ENCODE measurements at regions not wholly inside any gene's neighbourhood (a gene's known extent, or its start where the extent isn't known, plus 50 kb on each side); places are given as distances from the start of the nearest gene placed in this dataset.
A peak's percentile ranks its signal among the peaks of the same experiment; 100 is the strongest.
"Not testable (repeated sequence)": the region's sequence is repeated elsewhere in the genome, so short reads cannot be mapped to it uniquely, and the experiment has no call there.

DNA sequence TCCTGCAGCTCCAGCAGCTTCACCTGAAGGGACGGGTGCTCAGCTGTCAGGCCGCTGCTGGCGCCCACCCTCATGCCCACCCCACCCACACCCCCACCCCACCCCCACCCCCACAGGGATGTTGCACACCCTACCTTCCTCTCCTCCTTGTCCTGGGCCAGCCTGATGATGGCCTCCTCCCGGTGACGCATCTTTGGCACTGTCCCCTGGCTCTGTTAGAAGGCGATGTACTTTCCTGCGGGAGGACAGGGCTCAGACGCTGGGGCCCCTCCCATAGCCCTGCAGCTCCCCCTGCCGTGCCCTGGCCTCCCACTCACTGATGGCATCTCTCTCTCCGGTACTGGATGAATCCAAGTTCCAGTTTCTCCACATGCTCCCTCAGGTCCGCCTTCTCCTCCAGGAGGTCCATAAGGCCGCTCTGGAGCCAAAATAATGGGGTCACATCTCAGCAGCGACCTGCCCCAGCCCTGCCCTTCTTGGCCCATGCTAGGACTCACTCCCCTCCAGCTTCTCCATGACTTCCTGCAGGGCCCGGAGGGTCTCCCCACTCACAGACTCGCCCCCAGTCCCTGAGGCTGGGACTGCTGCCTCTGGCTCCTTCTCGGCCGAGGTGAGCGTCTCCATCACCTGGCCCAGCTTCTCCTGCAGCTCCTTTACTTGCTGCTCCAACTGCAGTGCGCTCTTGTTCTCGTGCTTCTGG is 55.2 kb downstream of the GOLGA8B start:
- DNase-seq (ENCODE audit: low read depth): not testable (repeated sequence)

DNA sequence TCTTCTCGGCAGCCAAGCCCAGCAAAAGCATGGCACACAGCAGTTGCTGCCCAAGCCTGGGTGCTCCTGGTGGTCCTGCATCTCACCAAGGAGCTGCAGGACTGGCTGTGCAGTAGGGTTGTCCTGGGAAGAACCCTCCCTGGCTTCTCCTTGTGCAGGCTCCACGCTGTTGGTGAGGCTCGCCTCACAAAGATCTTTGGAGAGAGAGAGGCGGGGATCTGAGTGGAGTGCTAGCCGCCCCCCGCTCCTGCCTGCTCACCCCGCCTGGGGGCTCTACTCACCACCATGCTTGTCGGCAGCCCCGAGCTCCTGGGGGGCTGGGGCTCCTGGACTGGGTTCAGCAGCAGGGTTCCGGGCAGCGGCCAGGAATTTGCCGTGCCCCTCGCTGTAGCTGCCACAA is 55.8 kb downstream of the GOLGA8B start:
- not testable (repeated sequence) for DNase-seq (ENCODE audit: low read depth)

DNA sequence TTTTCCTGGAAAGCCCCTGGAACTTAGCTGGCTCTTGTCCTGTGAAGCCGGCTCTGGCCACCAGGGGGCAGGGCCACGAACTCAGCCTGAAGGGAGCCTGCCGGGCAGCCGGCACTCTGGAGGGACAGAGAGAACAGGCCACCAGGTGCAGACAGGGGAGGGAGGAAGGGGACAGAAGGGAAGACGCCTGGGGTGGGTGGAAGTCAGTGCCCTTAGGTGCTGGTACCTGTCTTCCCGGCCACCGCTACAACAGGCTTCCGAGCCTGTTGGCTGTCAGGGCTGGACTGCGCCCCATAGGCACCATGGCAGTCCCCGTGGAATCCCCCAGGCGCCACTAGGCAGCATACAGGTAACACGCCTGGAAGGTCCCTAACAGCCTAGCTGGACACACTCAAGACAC is 59.6 kb downstream of the GOLGA8B start:
- DNase-seq (ENCODE audit: low read depth): not testable (repeated sequence)

DNA sequence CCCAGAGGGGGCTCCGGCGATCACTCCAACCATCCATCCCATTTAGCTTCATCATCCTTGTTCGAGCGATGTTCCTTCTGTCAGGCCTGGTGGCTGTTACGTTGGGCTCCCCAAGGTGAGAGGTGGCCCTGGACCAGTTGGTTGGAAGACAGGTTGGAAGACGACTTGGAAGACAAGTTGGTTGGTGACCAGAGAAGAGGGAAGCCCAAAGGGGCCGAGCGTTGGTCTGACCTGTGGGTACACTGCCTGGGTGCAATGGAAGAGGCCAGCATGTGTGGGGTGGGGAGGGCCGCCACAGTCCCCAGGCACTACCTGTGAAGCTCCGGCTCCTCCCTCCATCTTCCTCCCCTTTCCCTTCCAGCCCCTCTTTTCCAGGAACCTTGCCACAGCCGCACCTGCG is 60.9 kb downstream of the GOLGA8B start:
- not testable (repeated sequence) for DNase-seq (ENCODE audit: low read depth)

DNA sequence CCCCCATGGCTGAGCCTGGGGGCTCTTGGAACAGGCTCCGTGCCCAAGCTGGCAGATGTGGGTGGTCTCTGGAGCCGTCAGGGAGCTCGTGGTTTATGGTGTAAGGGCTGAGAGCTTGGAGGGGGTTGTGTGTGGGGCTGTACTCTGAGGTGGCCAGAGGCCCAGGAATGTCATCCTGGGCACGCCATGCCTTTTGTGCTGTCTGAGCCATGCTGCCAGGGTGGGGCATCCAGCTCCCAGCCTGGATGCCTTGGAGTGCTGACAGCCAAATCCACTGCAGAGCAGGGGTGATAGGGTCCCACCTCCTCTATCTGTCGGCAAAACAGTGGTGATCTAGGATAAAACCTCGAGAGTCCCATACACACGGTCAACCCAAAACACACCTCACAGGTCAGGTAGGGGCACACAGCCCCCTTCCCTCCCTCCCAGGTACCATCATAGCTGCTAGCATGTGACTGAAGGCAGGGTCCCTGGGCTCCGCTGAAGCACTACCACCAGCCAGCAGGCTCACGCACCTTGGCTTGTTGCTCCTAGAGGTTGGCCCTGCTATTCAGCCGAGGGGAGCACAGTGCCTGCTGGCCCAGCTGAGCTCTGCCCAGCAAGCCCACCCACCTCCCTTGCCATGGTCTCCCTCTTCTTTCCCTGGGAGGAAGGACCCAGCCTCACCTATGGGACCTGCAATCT is 61.5 kb downstream of the GOLGA8B start:
- not testable (repeated sequence) for DNase-seq (ENCODE audit: low read depth)

DNA sequence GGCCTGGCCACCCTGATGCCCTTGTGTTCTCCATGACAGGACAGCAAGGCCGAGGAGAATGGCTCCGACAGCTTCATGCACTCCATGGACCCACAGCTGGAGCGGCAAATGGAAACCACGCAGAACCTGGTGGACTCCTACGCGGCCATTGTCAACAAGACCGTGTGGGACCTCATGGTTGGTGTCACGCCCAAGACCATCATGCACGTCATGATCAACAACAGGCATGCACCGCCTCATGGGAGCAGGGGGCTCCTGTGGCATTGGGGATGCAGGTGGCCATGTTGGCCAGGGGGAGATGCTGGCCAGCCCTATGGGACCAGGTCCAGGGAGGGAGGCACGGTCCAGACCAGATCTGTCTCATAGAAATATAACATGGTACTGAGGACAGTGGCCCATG is 62.9 kb downstream of the GOLGA8B start:
- no peak for DNase-seq (ENCODE audit: low read depth)

DNA sequence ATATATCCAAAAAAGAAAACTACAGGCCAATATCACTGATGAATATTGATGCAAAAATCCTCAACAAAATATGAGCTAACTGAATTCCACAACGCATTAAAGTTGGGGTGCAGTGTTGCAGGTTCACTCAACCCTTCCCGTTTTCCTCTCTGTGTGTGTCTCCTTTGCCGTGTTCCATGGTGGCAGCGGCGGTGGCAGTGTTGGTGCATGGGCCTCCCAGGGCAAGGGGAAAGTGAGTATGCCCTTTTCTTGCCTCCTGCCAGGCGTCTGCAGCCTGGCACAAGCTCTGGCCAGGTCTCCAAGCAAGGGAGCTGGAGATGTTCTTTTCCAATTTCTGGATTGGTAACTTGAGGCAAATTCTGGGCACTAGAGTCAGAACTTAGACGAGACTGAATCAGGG is 63.4 kb downstream of the GOLGA8B start:
- DNase-seq (ENCODE audit: low read depth): not testable (repeated sequence)

DNA sequence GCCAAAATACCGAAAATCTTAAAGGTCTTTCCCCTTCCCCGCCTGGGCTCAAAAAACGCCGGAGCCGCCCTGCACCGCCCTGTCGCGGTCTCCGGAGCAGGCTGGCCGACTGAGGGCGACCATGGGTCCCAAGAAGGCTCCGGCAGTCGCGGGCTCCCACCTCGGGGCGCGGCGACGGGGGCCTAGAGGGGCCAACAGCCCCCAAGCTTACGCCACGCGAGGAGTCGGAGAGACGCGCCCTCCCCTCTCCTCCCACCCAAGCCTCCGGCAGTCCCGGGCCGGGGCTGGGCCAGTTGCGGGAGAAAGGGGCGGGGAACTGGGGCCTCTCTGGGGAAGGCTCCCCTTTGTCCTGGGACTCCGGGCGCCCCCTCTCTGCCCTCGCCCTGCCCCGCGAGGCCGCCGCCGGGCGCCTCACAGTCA is 69.2 kb downstream of the GOLGA8B start:
- DNase-seq (ENCODE audit: low read depth): peak; percentile 1

DNA sequence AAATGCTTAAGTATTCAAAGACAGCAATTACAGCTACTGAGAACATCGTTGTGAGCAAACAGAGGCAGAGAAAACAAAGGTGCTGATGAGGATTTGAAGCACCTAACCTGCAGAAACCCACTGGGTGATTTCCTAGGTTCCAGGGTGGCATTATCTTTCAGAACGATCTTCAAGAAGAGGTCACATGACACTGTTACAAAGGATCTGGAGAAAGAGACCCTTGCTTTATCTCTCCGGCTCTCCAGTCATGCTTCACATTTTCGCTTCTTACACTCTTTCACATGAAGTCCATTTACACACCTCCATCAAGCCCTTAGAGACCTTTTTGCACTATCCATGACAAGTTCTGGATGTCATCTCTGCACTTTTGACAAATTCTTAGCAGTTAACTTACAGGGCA is 70.8 kb downstream of the GOLGA8B start:
- no peak for DNase-seq (ENCODE audit: low read depth)

DNA sequence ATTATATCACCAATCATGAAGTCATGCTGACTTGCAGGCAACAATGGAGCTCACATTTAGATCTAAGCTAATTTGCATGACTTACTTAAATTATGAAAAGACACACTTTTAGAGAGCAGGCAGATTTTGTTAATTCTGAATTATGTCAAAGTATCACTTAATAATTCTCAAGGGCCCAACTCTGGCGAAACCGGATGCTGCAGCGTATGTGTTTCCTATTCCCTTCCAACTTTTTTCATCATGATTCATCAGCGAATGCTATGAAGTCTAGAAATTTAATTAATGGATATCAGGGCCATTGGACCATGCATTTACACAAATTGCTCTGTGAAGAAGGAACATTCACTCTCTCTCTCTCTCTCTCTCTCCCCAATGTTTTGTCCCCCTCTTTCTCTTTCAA is 63.5 kb upstream of the GOLGA8A start:
- no peak for DNase-seq (ENCODE audit: low read depth)

DNA sequence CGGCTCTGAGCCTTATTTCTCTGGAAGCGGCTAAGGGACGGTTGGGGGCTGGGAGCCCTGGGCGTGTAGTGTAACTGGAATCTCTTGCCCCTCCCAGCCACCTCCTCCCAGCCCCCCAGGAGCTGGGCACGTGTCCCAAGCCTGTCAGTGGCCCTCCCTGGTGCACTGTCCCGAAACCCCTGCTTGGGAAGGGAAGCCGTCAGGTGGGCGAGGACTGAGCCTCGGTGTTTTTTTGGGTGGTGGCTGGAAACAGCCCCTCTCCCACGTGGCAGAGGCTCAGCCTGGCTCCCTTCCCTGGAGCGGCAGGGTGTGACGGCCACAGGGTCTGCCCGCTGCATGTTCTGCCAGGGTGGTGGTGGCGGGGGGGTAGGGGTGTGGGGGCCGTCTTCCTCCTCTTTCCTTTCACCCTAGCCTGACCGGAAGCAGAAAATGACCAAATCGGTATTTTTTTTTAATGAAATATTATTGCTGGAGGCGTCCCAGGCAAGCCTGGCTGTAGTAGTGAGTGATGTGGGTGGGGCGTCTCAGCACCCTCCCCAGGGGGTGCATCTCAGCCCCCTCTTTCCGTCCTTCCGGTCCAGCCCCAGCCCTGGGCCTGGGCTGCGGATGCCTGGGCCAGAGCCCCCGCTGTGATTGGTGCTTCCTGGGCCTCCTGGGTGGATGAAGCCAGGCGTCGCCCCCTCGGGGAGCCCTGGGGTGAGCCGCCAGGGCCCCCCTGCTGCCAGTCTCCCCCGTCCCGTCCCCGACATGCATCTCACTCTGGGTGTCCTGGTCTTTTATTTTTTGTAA is 58.8 kb upstream of the GOLGA8A start:
- no peak for DNase-seq (ENCODE audit: low read depth)

DNA sequence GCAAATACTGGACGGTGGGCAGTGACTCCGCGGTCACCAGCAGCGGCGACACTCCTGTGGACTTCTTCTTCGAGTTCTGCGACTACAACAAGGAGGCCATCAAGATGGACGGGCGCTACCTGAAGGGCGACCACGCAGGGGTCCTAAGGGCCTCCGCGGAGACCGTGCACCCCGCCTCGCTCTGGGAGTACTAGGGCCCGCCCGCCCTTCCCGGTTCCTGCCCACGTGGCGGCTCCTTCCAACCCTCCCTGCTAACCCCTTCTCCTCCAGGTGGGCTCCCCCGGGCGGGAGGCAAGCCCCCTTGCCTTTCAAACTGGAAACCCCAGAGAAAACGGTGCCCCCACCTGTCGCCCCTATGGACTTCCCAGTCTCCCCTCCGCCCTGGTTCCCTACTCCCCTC is 58.1 kb upstream of the GOLGA8A start:
- DNase-seq (ENCODE audit: low read depth): not testable (repeated sequence)

DNA sequence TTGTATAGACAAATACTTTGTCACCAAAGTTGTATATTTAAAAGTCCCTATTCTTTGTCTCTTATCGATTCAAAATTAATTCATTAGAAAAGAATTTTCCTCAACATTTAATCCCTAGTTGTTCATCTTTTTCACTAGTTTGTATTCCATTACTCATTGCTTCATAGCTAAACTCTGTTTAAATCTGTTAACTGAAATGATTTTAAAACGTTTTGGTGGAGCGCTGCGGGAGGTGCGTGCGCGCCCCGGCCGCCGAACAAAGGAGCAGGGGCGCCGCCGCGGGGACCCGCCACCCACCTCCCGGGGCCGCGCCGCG is 56.4 kb upstream of the GOLGA8A start:
- no peak for DNase-seq (ENCODE audit: low read depth)

DNA sequence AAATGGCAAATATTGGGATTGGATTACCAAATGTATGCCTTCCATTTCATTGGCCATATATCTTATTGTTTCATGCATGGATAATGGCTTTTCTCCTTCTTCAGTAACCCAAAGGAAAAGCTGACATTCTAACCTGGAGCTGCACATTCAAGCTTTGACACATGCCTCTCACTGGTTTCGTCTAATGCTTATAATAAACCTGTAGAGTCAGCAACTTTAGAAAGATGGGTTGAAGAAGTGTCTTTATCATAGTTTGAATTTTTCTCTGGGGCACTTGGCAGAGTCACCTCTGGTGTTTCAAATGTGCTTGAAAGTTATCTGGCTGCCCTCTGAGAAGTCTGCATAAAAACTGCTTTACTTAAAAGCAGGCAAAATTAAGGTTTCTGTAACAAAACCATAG is 55.4 kb upstream of the GOLGA8A start:
- DNase-seq (ENCODE audit: low read depth): no peak

DNA sequence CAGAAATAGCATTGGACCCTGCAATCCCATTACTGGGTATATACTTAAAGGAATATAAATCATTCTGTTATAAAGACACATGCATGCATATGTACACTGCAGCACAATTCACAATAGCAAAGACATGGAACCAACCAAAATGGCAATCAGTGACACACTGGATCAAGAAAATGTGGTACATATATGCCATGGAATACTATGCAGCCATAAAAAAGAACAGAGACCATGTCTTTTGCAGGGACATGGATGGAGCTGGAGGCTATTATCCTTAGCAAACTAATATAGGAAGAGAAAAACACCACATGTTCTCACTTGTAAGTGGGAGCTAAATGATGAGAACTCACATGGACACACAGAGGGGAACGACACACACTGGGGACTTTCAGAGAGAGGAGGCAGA is 53.9 kb upstream of the GOLGA8A start:
- not testable (repeated sequence) for DNase-seq (ENCODE audit: low read depth)

DNA sequence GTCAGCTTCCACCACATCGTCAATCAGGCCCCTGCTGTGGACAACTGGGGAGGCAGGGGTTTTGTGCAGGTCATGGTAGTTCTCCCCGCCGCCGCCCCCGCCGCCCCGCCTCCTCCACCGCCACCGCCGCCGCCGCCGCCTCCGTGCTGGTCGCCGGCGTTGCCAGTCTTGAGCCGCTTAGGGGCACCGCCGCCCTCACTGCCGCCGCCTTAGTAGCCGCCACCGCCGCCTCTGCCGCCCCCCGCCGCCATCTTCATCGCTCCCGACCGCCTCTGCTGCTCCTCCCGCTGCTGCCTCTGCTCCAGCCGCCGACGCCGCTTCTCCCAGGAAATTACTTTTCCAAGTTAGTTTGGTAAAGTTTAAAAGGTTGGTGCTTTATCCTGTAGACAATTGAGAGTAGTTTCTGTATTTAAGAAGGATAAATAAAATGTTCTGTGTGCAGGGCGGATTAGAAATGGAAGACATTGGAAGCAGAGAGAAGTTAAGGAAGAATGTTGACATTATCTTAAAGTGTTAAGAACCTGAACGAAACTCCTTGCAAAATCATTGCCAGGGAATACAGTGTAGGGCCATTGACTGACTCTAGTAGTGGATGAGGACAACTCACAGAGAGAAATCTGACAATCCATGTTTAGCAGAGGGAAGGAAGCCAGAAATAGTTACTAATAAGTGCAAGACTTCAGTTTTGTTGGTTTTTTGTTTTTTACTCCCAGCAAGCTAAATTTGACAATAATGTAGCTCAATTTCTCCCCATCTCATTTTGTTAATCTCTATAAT is 53.0 kb upstream of the GOLGA8A start:
- DNase-seq (ENCODE audit: low read depth): no peak

DNA sequence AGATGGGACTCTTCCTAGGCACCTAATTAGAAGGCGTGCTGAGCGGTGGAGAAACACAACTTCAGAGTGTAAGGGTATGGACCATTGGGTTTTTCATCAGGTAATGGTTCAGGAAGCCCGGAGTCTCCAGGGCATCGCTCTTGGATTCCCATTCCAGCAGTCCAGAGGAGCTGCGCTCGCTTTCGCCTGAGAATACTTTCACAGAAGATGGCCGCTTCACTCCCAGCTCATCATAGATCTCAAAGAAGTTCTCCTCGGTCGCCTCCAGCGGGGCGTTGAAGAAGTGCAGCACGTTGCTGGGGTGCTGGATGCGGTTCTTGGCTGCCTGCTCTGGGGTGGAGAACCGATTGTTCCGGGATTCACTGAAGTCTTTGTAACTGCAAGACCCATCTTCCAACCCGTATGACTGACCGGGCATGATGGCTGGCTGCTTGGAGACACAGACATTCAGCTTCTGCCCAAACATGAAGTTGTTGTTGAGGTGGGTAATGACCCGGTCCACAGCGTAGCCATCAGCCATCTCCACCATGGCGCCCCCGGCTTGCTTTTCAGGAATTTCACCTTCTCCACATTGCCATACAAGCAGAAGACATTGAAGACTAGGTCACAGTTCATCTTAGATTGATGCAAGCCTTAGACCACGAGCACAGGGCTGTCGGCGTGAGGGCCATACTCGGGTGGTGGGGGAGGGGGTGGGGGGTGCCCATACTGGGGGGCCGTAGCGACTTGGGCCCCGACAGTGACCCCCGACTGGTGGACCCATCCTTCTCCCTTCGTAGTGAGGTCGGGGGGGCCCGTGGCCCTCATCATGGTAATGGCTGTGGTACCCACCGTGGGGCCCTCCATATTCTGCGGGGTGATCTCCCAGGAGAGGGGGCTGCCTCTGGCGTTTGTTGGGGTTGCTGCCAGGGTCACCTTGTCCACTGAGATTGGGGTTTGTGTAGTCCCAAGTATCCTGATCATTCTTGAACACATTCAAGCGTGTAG is 51.7 kb upstream of the GOLGA8A start:
- DNase-seq (ENCODE audit: low read depth): not testable (repeated sequence)

All from stimulated activated CD8-positive, alpha-beta memory T cell treated with anti-CD3 and anti-CD28 coated beads, Interleukin-12 subunit alpha, Interleukin-12 subunit beta, amount 100 ng/mL, for 1 hour (primary cell).